ENCODE measurements at regions not wholly inside any gene's neighbourhood (a gene's known extent, or its start where the extent isn't known, plus 50 kb on each side); places are given as distances from the start of the nearest gene placed in this dataset.
"Not testable (repeated sequence)": the region's sequence is repeated elsewhere in the genome, so short reads cannot be mapped to it uniquely, and the experiment has no call there.

DNA sequence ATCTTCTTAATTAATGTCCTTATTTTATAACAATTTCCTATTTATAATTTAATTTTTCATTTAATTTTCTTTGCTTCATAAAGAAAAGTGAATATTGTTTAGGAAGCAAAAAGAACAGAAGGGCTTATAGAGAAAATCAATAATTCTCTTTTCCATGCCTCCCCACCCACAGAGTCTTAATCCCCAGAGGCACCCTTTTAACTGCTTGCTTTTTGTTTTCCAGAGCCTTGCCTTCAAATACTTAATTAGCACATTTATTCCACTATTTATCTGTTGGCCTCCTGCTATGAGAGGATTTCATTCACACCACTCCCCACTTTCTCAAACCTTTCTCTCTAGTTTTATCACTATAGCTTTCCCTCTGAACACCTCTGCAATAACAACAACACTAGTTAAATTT lies 373.6 kb downstream of the MBD2 start:
- TF ChIP-seq, protein P1, sequence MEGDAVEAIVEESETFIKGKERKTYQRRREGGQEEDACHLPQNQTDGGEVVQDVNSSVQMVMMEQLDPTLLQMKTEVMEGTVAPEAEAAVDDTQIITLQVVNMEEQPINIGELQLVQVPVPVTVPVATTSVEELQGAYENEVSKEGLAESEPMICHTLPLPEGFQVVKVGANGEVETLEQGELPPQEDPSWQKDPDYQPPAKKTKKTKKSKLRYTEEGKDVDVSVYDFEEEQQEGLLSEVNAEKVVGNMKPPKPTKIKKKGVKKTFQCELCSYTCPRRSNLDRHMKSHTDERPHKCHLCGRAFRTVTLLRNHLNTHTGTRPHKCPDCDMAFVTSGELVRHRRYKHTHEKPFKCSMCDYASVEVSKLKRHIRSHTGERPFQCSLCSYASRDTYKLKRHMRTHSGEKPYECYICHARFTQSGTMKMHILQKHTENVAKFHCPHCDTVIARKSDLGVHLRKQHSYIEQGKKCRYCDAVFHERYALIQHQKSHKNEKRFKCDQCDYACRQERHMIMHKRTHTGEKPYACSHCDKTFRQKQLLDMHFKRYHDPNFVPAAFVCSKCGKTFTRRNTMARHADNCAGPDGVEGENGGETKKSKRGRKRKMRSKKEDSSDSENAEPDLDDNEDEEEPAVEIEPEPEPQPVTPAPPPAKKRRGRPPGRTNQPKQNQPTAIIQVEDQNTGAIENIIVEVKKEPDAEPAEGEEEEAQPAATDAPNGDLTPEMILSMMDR (IDR thresholded peaks at IDR 0.05; ENCODE audit: unreplicated experiment) = no peak
- peaks cover 1% of the 10 kb centered on the region for H3K27me3 Mint-ChIP-seq (ENCODE audit: low read depth)
- H3K27ac Mint-ChIP-seq = no peak overlapping the region
- peaks cover 13% of the 10 kb centered on the region for H3K9me3 Mint-ChIP-seq
- DNase-seq (ENCODE audit: low spot score in 2 of 2, unreplicated experiment in 2 of 2) = no peak
- no peaks in the 10 kb centered on the region for H3K36me3 Mint-ChIP-seq
- no peaks in the 10 kb centered on the region for H3K4me1 Mint-ChIP-seq
- H3K4me3 Mint-ChIP-seq = no peak overlapping the region

DNA sequence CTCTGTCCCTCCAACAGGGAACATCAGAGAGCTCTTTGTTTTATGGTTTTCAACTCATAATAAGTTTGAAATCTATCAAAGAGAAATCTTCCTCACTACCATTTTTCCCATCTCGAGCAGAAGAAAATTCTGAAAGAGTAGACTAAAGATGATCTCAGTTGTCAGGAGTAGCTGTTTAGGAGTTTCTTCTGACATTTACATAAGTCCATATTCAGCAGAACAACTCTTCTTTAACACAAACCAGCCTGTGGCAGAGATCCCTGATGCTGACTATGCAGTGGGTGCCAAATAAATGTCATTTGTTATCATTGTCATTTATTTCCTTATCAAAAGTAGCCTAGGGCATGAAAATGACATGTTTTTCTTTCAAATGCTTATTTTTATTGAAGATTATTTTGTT lies 380.7 kb downstream of the MBD2 start:
- TF ChIP-seq, protein P1 (IDR thresholded peaks at IDR 0.05; ENCODE audit: unreplicated experiment) = no peak
- Mint-ChIP-seq H3K36me3 (no peaks in the 10 kb centered on the region), H3K9me3 (peaks cover 3% of the 10 kb centered on the region), H3K27ac (no peak overlapping the region), H3K27me3 (ENCODE audit: low read depth) (no peaks in the 10 kb centered on the region), H3K4me1 (no peaks in the 10 kb centered on the region), H3K4me3 (no peak overlapping the region)
- no peak for DNase-seq (ENCODE audit: low spot score in 2 of 2, unreplicated experiment in 2 of 2)

DNA sequence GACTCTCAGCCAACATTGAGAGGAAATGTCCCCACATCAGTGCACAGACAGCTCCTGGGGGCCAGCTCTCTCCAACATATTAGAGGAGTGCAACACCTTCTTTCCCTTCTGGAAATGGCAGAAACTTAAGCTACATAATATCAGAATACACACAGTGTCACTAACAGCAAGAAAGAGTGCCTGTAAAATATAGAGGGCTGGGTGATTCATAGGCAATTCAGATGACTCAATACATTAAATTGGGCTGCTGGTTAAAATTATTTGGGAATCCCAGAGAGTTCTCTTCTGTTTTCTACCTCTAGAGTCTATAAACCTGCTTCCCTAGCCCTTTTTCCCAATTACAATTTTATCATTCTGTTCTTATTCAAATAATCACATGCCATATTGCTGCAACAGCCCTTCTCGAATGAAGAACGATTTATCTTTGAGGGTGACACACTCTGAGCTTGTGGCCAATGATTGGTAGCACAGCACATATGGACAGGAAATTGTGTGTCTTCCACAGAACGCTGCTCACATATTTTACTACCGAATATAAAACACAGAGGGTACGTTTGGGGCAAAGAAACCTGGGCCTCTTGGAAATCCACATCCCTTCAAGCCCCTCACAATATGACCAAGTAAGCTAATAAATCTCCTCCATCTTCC lies 381.2 kb downstream of the MBD2 start:
- Mint-ChIP-seq H3K27ac (no peak overlapping the region), H3K36me3 (no peaks in the 10 kb centered on the region), H3K4me3 (no peak overlapping the region), H3K27me3 (ENCODE audit: low read depth) (no peaks in the 10 kb centered on the region), H3K4me1 (no peaks in the 10 kb centered on the region), H3K9me3 (peaks cover 3% of the 10 kb centered on the region)
- TF ChIP-seq, protein P1 (IDR thresholded peaks at IDR 0.05; ENCODE audit: unreplicated experiment) = no peak
- DNase-seq (ENCODE audit: low spot score in 2 of 2, unreplicated experiment in 2 of 2) = no peak

DNA sequence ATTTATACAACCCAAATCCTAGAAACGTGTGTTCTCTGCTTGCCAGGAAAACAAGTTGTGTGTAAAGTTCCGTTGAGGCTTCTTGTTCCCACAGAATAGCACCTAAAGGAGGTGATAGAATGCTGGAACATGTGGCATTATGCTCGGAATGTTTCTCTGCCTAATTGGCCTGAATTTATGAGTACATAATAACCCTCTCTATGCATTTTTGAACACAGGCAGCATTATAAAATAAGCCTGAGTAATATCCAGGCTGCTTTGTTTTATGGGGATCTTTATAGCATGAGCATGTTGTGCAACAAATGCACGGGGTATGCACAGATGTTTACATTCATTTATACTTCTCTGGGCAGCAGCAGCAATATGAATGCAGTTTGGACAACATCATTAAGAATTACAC lies 385.7 kb downstream of the MBD2 start:
- Mint-ChIP-seq H3K4me1 (no peaks in the 10 kb centered on the region), H3K36me3 (no peaks in the 10 kb centered on the region), H3K4me3 (no peak overlapping the region), H3K27me3 (ENCODE audit: low read depth) (no peaks in the 10 kb centered on the region), H3K27ac (no peak overlapping the region), H3K9me3 (peaks cover 22% of the 10 kb centered on the region)
- TF ChIP-seq, protein P1 (IDR thresholded peaks at IDR 0.05; ENCODE audit: unreplicated experiment) = no peak
- no peak for DNase-seq (ENCODE audit: low spot score in 2 of 2, unreplicated experiment in 2 of 2)

DNA sequence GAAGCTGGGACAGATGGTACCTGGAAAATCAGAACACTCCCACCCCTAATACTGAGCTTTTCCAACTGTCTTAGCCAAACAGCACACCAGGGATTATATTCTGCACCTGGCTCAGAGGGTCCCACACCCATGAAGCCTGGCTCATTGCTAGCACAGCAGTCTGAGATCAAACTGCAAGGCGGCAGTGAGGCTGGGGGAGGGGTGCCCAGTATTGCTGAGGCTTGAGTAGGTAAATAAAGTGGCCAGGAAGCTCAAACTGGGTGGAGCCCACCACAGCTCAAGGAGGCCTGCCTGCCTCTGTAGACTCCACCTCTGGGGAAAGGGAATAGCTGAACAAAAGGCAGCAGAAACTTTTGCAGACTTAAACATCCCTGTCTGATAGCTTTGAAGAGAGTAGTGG lies 403.3 kb downstream of the MBD2 start:
- H3K27me3 Mint-ChIP-seq (ENCODE audit: low read depth); H3K4me3 Mint-ChIP-seq; DNase-seq (ENCODE audit: low spot score in 2 of 2, unreplicated experiment in 2 of 2); H3K27ac Mint-ChIP-seq; H3K4me1 Mint-ChIP-seq; H3K36me3 Mint-ChIP-seq: not testable (repeated sequence)
- peaks cover 20% of the 10 kb centered on the region for H3K9me3 Mint-ChIP-seq

DNA sequence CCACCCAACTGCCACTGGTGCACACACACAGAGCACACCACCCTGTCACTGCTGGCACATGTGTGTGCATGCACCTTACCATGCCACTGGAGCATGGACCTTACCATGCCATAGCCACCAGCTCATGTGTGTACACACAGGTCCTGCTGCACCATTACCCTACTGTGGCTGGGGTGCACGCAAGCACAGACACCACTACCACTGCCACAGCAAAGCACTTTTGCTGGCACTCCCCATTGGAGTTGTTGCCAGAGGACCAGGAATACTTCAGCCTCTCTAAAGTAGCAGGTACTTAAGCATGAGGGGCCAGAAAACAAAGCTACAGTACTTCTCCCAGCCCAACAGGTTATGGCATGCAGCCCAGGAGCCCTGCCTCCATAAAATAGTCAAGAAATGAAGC lies 404.8 kb downstream of the MBD2 start:
- H3K27me3 Mint-ChIP-seq (ENCODE audit: low read depth) = peaks cover 4% of the 10 kb centered on the region
- no peak overlapping the region for H3K27ac Mint-ChIP-seq
- TF ChIP-seq, protein P1 (IDR thresholded peaks at IDR 0.05; ENCODE audit: unreplicated experiment) = no peak
- DNase-seq (ENCODE audit: low spot score in 2 of 2, unreplicated experiment in 2 of 2) = no peak
- peaks cover 8% of the 10 kb centered on the region for H3K9me3 Mint-ChIP-seq
- no peaks in the 10 kb centered on the region for H3K4me1 Mint-ChIP-seq
- no peaks in the 10 kb centered on the region for H3K36me3 Mint-ChIP-seq
- no peak overlapping the region for H3K4me3 Mint-ChIP-seq

Measured in mesothelial cell of epicardium (in vitro differentiated cells).